ENCODE measurements at regions not wholly inside any gene's neighbourhood (a gene's known extent, or its start where the extent isn't known, plus 50 kb on each side); places are given as distances from the start of the nearest gene placed in this dataset.

- DNase-seq (ENCODE audit: low read depth, low spot score) (no peak), ATAC-seq (no peak)
- BruUV-seq (replicated peaks): no TSS peak
- intact Hi-C loops (cut with micrococcal nuclease): no loop called here
- ChIA-PET POLR2A (no interaction called here), CTCF (no interaction called here), RAD21 (ENCODE audit: low non-redundant PET in 1 of 2, low total read pairs in 2 of 2, uncharacterized antibody in 2 of 2, unreplicated experiment in 2 of 2) (no interaction called here)
- Histone ChIP-seq H2AFZ (ENCODE audit: low read depth, low read length, poor library complexity, severe bottlenecking) (no peak overlapping the region), H3K4me1 (ENCODE audit: control insufficient read depth in 1 of 2, insufficient read depth in 2 of 2, low read length in 2 of 2) (no peaks in the 10 kb centered on the region), H3K9ac (ENCODE audit: low read length) (no peak overlapping the region), H4K20me1 (ENCODE audit: insufficient read depth) (no peaks in the 10 kb centered on the region), H3K36me3 (ENCODE audit: control insufficient read depth in 1 of 2, insufficient read depth in 2 of 2, low read length in 2 of 2) (no peaks in the 10 kb centered on the region), H3K4me3 (replicated peaks in 1 of 2; ENCODE audit: low read depth in 1 of 2, low read length in 2 of 2) (no peak overlapping the region), H3K4me2 (ENCODE audit: low read length) (no peak overlapping the region), H3K9me3 (ENCODE audit: control insufficient read depth in 1 of 2, insufficient read depth in 1 of 2, low read depth in 1 of 2, low read length in 2 of 2) (no peaks in the 10 kb centered on the region), H3K27me3 (ENCODE audit: insufficient read depth, low read length) (no peaks in the 10 kb centered on the region), H3K9me2 (ENCODE audit: insufficient read depth) (no peaks in the 10 kb centered on the region), H3K27ac (ENCODE audit: low read depth, low read length) (no peak overlapping the region), H3K79me2 (ENCODE audit: insufficient read depth, low read length) (no peaks in the 10 kb centered on the region)
- TF ChIP-seq SIN3A (IDR thresholded peaks at IDR 0.05; ENCODE audit: low read depth) (no peak), CTCF (IDR thresholded peaks at IDR 0.05 in 2 of 3, conservative IDR thresholded peaks at IDR 0.05 in 1 of 3; ENCODE audit: borderline replicate concordance in 1 of 3, insufficient read depth in 1 of 3, low read depth in 2 of 3, low read length in 2 of 3) (peak in 2 of 3 experiments; percentile 41 to 57; a peak in 4 of 6 replicates), SP1 (IDR thresholded peaks at IDR 0.05; ENCODE audit: low read depth) (no peak), POLR2AphosphoS5 (IDR thresholded peaks at IDR 0.05; ENCODE audit: low read depth, low read length) (no peak), ELF1 (IDR thresholded peaks at IDR 0.05; ENCODE audit: borderline replicate concordance, low read depth) (no peak), RAD21 (IDR thresholded peaks at IDR 0.05; ENCODE audit: low read depth) (0 out of 2 replicates have a peak, but pooled peaks have one; percentile 11)
Measured at GRCh38 chrX:33434256-33435092, 223.1 kb upstream of the DMD start.

- intact Hi-C loops (cut with micrococcal nuclease): no loop called here
- H3K27me3 ChIP-seq (ENCODE audit: insufficient read depth, low read length): no peaks in the 10 kb centered on the region
- H4K20me1 ChIP-seq (ENCODE audit: insufficient read depth): no peaks in the 10 kb centered on the region
- H3K9me3 ChIP-seq (ENCODE audit: control insufficient read depth in 1 of 2, insufficient read depth in 1 of 2, low read depth in 1 of 2, low read length in 2 of 2): no peaks in the 10 kb centered on the region; a peak in 1 of 4 replicates
- H3K4me2 ChIP-seq (ENCODE audit: low read length): no peak overlapping the region
- no peaks in the 10 kb centered on the region for H3K9me2 ChIP-seq (ENCODE audit: insufficient read depth)
- RAD21 ChIA-PET (ENCODE audit: low non-redundant PET in 1 of 2, low total read pairs in 2 of 2, uncharacterized antibody in 2 of 2, unreplicated experiment in 2 of 2): no interaction called here
- H3K36me3 ChIP-seq (ENCODE audit: control insufficient read depth in 1 of 2, insufficient read depth in 2 of 2, low read length in 2 of 2): no peaks in the 10 kb centered on the region
- H3K4me3 ChIP-seq (replicated peaks in 1 of 2; ENCODE audit: low read depth in 1 of 2, low read length in 2 of 2): no peak overlapping the region
- H3K4me1 ChIP-seq (ENCODE audit: control insufficient read depth in 1 of 2, insufficient read depth in 2 of 2, low read length in 2 of 2): no peaks in the 10 kb centered on the region
- H3K79me2 ChIP-seq (ENCODE audit: insufficient read depth, low read length): no peaks in the 10 kb centered on the region
- no peak overlapping the region for H3K9ac ChIP-seq (ENCODE audit: low read length)
- ATAC-seq (no peak), DNase-seq (ENCODE audit: low read depth, low spot score) (no peak)
- BruUV-seq (replicated peaks): no TSS peak
- no peak overlapping the region for H2AFZ ChIP-seq (ENCODE audit: low read depth, low read length, poor library complexity, severe bottlenecking)
- CTCF ChIA-PET: no interaction called here
- H3K27ac ChIP-seq (ENCODE audit: low read depth, low read length): no peak overlapping the region
- POLR2A ChIA-PET: no interaction called here
- TF ChIP-seq REST (IDR thresholded peaks at IDR 0.05; ENCODE audit: low read depth) (no peak), JUND (IDR thresholded peaks at IDR 0.05) (no peak), MAX (IDR thresholded peaks at IDR 0.05) (no peak), CBX3 (IDR thresholded peaks at IDR 0.05; ENCODE audit: low read depth) (no peak), CEBPB (IDR thresholded peaks at IDR 0.05; ENCODE audit: low read depth) (no peak), ELF1 (IDR thresholded peaks at IDR 0.05; ENCODE audit: borderline replicate concordance, low read depth) (no peak), ATF3 (IDR thresholded peaks at IDR 0.05) (no peak)
Measured at GRCh38 chrX:33416273-33416805, 205.0 kb upstream of the DMD start.
